A673 (cell line): ENCODE measurements at regions not wholly inside any gene's neighbourhood (a gene's known extent, or its start where the extent isn't known, plus 50 kb on each side); places are given as distances from the start of the nearest gene placed in this dataset.

ENCODE experiments used
- BruUV-seq: library from RNA; stranded (reverse); fragments of 400-500 nt; replicated peaks from 2 replicates; lab custom pipeline; 2021; lab: Mats Ljungman, UMichigan
- CTCF ChIA-PET: fragments of 300-600 bp; sonication (Branson Sonifier 250); formaldehyde crosslinking; loops from one replicate; lab custom pipeline; 2022; ENCODE audit warnings: antibody characterized with exemption; lab: Charles Lee
- POLR2A ChIA-PET: fragments of 300-600 bp; sonication (Branson Sonifier 250); formaldehyde crosslinking; loops from one replicate; lab custom pipeline; 2022; ENCODE audit warnings: antibody characterized with exemption; ENCODE audit not compliant: low non-redundant PET; lab: Charles Lee
- DNase-seq: peaks from one replicate; pipeline ENCODE4 v3.0.0-alpha.2; 2015; ENCODE audit warnings: low spot score
- H3K27ac ChIP-seq: fragments of 200-600 bp; sonication (generic); 2 replicates; pipeline ENCODE4 v1.5.1; 2016; ENCODE audit warnings: mixed run types, low read depth, mild to moderate bottlenecking, mixed read lengths, antibody characterized with exemption, low read length; ENCODE audit not compliant: poor library complexity, severe bottlenecking
- H3K27me3 ChIP-seq: fragments of 200-600 bp; sonication (generic); replicated peaks from 2 replicates; pipeline ENCODE4 v1.6.1; 2017; ENCODE audit warnings: mixed run types, low read depth, mild to moderate bottlenecking, mixed read lengths, antibody characterized with exemption, low read length; ENCODE audit not compliant: insufficient read depth, poor library complexity
- H3K36me3 ChIP-seq: fragments of 200-600 bp; sonication (generic); 2 replicates; pipeline ENCODE4 v1.6.1; 2016; ENCODE audit warnings: mixed run types, mild to moderate bottlenecking, mixed read lengths, antibody characterized with exemption, low read length; ENCODE audit not compliant: insufficient read depth, poor library complexity, severe bottlenecking
- H3K4me1 ChIP-seq: fragments of 200-600 bp; sonication (generic); 2 replicates; pipeline ENCODE4 v1.6.1; 2017; ENCODE audit warnings: mixed run types, mild to moderate bottlenecking, mixed read lengths, antibody characterized with exemption, low read length; ENCODE audit not compliant: insufficient read depth, poor library complexity, severe bottlenecking
- H3K4me3 ChIP-seq: fragments of 200-600 bp; sonication (generic); 2 replicates; pipeline ENCODE4 v1.5.1; 2016; ENCODE audit warnings: low read depth, mixed run types, mild to moderate bottlenecking, mixed read lengths, low read length; ENCODE audit not compliant: poor library complexity, severe bottlenecking
- H3K9me3 ChIP-seq: fragments of 200-600 bp; sonication (generic); 2 replicates; pipeline ENCODE4 v1.6.1; 2016; ENCODE audit warnings: mixed run types, low read depth, mild to moderate bottlenecking, mixed read lengths, antibody characterized with exemption, low read length; ENCODE audit not compliant: poor library complexity, severe bottlenecking
- EZH2 ChIP-seq: fragments of 200-600 bp; sonication (generic); IDR thresholded peaks from 2 replicates; pipeline ENCODE4 v1.6.1; 2017; ENCODE audit warnings: borderline replicate concordance, low read depth, mild to moderate bottlenecking, mixed read lengths, antibody characterized with exemption, low read length; ENCODE audit not compliant: poor library complexity, severe bottlenecking
- intact Hi-C: fragments of 100-400 bp; cut with micrococcal nuclease; formaldehyde crosslinking; loops from one replicate; pipeline ENCODE4 v1.10.0; 2022; ENCODE audit not compliant: unreplicated experiment
- TF ChIP-seq, protein P1 (sequence below): fragments of 300-800, 200-600 bp; sonication (generic); conservative IDR thresholded peaks from 2 replicates; pipeline ENCODE4 v1.5.1; 2017; ENCODE audit warnings: low read depth, mild to moderate bottlenecking, antibody characterized with exemption, low read length, moderate library complexity, mixed read lengths

DNA sequence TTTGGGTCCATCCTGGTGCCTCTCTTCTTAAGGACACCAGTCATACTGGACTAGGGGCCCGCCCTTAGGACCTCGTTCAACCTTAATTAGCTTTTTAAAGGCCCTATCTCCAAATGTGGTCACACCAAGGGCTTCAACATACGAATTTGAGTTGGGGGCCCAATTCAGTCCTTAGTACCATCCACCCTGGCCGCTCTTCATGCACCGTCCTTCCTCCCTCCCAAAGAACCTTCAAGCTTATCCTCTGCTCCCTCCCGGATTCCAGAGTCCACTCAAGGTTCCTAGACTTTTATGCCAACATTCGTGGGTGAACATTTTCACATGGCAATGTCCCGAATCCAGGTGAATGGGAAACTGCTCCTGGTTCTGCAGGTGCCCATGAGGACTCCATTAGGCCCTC, 201.3 kb upstream of the IGF1R start:
- Histone ChIP-seq H3K4me1 (no peaks in the 10 kb centered on the region), H3K27me3 (peaks cover 3% of the 10 kb centered on the region), H3K36me3 (no peaks in the 10 kb centered on the region), H3K27ac (no peak overlapping the region), H3K9me3 (no peaks in the 10 kb centered on the region), H3K4me3 (no peak overlapping the region)
- DNase-seq = no peak
- intact Hi-C loops = loop anchor here (10.0 kb wide), 1 partner anchor 438 kb away; no protein-coding TSS in a partner anchor
- CTCF ChIA-PET = no interaction called here
- TF ChIP-seq, protein P1, sequence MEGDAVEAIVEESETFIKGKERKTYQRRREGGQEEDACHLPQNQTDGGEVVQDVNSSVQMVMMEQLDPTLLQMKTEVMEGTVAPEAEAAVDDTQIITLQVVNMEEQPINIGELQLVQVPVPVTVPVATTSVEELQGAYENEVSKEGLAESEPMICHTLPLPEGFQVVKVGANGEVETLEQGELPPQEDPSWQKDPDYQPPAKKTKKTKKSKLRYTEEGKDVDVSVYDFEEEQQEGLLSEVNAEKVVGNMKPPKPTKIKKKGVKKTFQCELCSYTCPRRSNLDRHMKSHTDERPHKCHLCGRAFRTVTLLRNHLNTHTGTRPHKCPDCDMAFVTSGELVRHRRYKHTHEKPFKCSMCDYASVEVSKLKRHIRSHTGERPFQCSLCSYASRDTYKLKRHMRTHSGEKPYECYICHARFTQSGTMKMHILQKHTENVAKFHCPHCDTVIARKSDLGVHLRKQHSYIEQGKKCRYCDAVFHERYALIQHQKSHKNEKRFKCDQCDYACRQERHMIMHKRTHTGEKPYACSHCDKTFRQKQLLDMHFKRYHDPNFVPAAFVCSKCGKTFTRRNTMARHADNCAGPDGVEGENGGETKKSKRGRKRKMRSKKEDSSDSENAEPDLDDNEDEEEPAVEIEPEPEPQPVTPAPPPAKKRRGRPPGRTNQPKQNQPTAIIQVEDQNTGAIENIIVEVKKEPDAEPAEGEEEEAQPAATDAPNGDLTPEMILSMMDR = no peak
- no peak for TF ChIP-seq EZH2
- POLR2A ChIA-PET = no interaction called here
- BruUV-seq = no TSS peak

DNA sequence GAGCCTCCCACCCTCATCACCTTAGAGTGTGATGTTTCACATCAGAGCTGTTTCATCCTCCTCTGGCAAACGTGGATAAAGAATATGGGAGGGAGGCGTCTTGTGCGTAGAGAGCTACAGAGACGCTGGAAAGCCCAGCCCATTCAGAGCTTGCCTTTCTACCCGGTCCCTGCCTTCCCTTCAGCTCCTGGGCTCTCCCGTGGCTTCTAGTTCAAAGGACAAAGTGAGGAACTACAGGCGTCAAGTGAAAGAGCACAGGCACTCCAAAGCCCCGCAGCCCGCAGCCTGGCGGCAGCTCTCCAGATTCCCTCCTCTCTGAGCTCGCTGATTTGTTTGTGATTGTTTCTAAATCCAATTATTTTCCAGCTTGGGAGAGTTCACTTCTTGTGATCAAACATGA, 197.1 kb upstream of the IGF1R start:
- Histone ChIP-seq H3K36me3 (no peaks in the 10 kb centered on the region), H3K27me3 (peaks cover 3% of the 10 kb centered on the region), H3K4me1 (no peaks in the 10 kb centered on the region), H3K4me3 (no peak overlapping the region), H3K9me3 (no peaks in the 10 kb centered on the region), H3K27ac (no peak overlapping the region)
- no peak for DNase-seq
- no peak for TF ChIP-seq EZH2
- TF ChIP-seq, protein P1 = no peak
- BruUV-seq = no TSS peak
- intact Hi-C loops = no loop called here
- POLR2A ChIA-PET = no interaction called here
- CTCF ChIA-PET = no interaction called here

DNA sequence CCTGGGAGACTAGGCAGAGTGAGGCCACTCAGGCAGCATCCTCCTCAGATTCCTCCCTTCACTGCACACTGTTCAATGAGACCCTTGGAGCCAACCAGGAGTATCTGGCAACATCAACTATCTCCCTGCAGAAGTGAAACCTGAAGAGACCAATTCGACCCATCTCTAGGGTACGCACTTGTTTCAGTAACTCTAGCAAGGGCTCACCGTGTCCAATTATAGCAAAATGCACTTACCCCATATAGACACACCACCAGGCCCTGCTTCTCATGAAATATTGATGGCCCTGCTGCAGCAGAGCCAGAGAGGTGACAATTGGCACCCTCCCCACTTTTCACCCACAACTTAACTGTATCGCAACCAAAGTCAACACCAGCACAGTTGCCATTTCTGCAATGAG, 196.1 kb upstream of the IGF1R start:
- ChIA-PET POLR2A (no interaction called here), CTCF (no interaction called here)
- no peak overlapping the region for H3K27ac ChIP-seq
- no TSS peak for BruUV-seq
- no peak for TF ChIP-seq EZH2
- TF ChIP-seq, protein P1 = no peak
- H3K9me3 ChIP-seq = no peaks in the 10 kb centered on the region
- intact Hi-C loops = no loop called here
- no peak overlapping the region for H3K4me3 ChIP-seq
- no peaks in the 10 kb centered on the region for H3K4me1 ChIP-seq
- H3K36me3 ChIP-seq = no peaks in the 10 kb centered on the region
- DNase-seq = no peak
- H3K27me3 ChIP-seq = peaks cover 3% of the 10 kb centered on the region
